GM12873 (cell line): ENCODE measurements at regions not wholly inside any gene's neighbourhood (a gene's known extent, or its start where the extent isn't known, plus 50 kb on each side); places are given as distances from the start of the nearest gene placed in this dataset.

Experiments
- CTCF ChIP-seq: IDR thresholded peaks from 2 replicates; pipeline ENCODE4 v1.5.1; 2012; ENCODE audit warnings: low read depth, mild to moderate bottlenecking, moderate library complexity, low read length, control low read depth; ENCODE audit not compliant: insufficient read depth; ENCODE audit errors: missing control alignments

DNA sequence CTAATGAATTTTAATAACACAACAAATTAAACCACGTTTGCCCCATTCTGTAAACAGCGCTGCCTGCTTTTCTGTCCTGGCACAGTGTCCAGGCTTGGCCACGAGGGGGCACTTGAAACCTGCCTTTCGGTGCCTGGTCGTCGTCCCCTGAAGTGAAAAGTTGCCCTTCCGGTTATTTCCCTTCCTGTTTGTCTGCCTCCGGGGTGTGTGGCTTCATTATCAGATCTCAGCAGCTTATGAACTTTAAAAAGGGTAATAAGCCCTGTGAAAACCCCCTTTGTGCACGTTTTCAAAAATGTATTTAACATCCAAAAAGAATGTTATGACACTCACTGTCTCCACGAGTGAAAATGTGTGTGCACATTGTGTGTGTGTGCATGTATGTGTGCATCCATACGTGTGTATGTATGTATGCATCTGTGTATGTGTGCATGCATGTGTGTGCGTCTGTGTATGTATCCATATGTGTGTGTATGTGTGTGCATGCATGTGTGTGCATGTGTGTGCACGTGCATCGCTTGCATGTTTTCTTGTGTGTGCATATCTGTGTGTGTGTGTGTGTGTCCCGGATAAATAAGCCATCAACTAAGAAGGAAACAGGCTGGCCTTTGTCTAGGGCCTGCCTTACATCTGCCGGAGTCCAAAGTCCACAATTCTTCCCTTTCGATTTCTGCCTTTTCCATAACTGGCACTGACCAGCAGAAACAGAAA is 358.4 kb downstream of the THBS2 start:
- TF ChIP-seq CTCF = peak; percentile 90

GRCh38 chr6:168892031-168892430 is 361.6 kb downstream of the THBS2 start:
- no peak for TF ChIP-seq CTCF

DNA sequence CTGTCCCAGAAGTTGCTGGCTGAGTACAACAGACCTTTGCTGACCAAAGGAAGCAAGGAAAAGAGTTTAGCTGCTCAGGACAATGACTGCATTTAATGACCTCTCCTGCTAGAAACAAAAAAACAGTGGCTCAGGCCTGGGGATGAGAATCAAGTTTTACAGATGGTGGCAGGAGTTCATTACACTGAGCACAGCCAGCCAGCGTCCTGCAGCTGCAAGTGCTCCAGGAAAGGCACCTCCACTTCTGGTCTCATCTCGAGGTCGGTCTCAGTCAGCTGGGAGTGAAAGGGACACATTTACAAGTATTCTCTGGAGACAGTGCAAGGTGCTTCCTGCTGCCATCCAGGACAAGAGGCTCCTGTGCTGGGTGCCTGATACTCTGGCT is 362.7 kb downstream of the THBS2 start:
- TF ChIP-seq CTCF = no peak

DNA sequence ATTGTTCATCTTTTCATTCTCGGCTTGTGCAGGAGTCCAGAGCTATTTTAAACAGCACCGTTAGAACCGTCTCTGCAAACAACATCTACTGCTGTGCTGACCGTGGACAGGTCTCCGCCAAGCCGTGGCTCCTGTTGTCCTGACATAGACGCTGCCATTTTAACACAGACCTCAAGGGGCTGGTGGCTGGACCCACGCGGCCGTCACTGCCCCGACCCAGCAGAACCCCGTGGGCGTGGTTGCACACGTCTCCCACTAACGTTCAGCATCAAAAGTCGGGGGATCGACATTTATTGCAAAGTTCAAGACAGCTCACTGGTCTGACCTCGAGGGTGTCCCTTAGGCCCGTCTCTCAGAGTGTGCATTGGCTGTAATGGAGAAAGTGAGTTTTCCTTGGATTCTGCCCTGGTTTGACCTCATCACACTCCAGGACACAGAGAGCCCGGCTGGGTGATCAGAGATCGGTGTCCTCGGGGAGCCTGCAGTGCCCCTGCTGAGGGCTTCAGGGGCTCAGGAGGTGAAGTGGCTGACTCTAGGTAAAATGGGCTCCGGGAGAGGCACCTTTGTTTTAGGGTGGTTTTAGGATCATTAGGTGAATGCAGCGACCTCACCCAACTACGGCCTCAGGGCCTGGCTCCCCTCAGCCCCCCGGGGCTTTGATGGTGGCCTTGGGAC is 363.2 kb downstream of the THBS2 start:
- no peak for TF ChIP-seq CTCF

DNA sequence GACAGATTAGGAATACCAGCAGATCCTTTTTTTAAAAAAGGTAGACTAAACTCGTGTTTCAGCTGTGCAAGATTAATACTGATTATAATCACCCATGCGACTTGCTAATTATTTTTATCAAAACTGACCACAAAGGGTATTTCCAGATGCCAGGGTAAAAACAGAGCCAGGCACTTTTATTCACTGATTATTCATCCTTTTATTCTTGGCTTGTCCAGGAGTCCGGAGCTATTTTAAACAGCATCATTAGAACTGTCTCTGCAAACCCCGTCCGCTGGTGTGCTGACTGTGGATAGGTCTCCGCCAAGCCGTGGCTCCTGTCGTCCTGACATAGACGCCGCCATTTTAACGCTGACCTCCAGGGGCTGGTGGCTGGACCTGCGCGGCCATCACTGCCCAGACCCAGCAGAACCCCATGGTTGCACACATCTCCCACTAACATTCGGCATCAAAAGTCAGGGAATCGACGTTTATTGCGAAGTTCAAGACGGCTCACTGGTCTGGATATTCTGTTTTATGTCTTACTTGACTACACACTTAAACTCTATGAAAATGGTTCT is 364.8 kb downstream of the THBS2 start:
- TF ChIP-seq CTCF = no peak

DNA sequence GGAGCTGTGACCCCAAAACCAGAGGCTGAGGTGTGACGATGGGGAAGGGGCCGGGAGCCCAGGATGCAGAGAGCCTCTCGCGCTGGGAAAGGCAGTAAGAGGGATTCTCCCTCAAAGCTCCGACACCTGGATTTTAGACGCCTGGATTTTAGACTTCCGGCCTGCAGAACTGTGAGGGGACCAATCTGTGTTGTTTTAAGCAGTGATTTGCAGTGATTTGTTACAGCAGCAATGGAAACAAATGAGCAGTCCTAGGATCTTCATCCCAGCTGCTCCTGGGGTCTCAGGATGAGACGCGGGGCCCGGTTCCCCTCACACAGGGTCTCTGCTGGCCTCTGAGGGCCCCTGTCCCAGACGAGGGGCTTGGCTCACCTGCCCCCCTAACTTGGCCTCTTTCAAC is 365.5 kb downstream of the THBS2 start:
- no peak for TF ChIP-seq CTCF

DNA sequence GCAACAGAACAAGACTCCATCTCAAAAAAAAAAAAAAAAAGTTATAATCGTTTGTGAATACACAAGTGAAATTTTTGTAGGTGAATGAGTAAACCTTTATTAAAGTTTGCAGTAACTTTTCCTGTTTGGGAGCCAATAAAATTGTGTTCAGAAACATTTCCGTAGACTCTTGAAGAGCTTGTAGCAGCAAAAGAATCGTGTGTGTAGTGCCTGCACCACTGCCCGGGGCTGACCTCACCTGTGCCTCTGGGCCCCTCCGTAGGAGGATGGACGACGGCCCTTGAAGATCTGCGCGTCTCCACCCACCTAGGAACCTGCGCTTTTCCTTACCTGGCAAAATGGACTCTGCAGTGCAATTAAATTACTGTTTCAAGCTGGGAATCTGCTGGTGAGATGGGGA is 366.0 kb downstream of the THBS2 start:
- no peak for TF ChIP-seq CTCF
